ENCODE measurements at regions not wholly inside any gene's neighbourhood (a gene's known extent, or its start where the extent isn't known, plus 50 kb on each side); places are given as distances from the start of the nearest gene placed in this dataset.
"Not testable (repeated sequence)": the region's sequence is repeated elsewhere in the genome, so short reads cannot be mapped to it uniquely, and the experiment has no call there.

DNA sequence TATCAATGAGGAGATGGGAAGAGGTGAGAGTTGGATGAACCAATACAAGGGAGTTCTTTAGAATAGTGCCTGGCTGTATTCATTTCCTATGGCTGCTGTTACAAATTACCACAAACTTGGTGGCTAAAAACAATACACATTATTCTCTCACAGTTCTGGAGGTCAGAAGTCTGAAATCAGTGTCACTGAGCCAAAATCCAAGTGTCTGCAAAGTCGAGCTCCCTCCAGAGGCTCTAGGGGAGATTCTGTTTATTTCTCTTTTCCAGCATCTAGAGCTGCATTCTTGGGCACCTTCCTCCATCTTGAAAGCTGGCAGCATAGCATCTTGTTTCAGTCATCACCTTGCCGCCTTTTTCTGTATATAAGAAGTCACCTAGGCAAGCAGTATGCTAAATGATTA, 55.7 kb upstream of the TERB2 start:
- H3K4me3 ChIP-seq, result not testable (repeated sequence)

DNA sequence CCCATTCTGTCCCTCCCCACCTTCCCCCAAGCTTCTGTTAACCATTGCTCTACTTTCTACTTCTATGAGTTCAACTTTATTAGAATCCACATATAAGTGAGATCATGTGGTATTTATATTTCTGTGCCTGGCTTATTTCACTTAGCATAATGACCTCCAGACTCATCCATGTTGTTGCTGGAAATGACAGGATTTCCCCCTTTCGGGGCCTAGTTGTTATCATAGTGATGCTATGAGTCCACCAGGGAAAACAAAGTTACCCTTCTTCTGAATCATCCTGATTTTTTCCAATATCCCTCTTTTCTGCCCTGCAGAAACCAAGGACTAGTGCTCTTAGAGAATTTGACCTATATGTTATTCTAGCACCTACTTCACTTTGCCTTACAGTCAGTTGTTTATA, 53.2 kb upstream of the TERB2 start:
- H3K4me3 ChIP-seq, result not testable (repeated sequence)

More for the DNA sequence above, 55.7 kb upstream of the TERB2 start:
- H3K27ac ChIP-seq, result not testable (repeated sequence)

DNA sequence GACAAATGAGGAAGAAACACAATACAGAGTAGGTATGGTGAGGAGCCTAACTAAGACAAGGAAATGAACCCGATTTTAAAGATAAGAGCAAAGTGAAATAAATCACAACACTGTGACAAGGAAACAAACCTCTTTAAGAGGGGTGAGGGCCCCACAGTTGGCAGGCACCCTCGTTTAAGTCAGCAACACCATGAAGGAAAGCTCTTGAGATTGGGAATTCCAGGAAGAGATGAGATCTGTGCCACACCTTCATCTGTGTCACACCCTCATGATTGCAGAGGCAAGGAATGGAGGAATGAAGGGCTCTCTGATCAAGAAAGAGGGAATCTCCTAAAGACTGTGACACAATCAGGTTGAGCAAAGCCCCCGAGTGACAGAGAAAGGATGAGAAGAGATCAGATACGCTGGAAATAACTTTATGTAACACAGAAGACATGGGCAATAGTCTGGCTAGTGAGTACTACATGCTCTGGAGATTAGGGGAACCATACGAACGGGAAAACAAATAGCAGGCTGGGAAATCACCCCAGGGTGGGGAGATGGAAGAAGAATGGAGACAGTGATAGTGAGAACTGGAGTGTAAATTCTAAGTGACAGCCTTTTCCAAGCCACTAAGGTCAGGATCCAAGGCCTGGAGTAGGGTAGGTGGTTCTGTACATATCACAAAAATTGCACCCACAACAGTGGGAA, 51.7 kb upstream of the TERB2 start:
- H3K4me3 ChIP-seq, H3K27ac ChIP-seq: not testable (repeated sequence)

More for the DNA sequence above, 53.2 kb upstream of the TERB2 start:
- not testable (repeated sequence) for H3K27ac ChIP-seq
